ENCODE measurements at regions not wholly inside any gene's neighbourhood (a gene's known extent, or its start where the extent isn't known, plus 50 kb on each side); places are given as distances from the start of the nearest gene placed in this dataset.

GRCh38 chr17:31754239-31754945 is 104.7 kb downstream of the COPRS start:
- TF ChIP-seq AFF4 (CRISPR knock-in tag; IDR thresholded peaks at IDR 0.05; ENCODE audit: borderline replicate concordance), result no peak
- TF ChIP-seq, protein P1, sequence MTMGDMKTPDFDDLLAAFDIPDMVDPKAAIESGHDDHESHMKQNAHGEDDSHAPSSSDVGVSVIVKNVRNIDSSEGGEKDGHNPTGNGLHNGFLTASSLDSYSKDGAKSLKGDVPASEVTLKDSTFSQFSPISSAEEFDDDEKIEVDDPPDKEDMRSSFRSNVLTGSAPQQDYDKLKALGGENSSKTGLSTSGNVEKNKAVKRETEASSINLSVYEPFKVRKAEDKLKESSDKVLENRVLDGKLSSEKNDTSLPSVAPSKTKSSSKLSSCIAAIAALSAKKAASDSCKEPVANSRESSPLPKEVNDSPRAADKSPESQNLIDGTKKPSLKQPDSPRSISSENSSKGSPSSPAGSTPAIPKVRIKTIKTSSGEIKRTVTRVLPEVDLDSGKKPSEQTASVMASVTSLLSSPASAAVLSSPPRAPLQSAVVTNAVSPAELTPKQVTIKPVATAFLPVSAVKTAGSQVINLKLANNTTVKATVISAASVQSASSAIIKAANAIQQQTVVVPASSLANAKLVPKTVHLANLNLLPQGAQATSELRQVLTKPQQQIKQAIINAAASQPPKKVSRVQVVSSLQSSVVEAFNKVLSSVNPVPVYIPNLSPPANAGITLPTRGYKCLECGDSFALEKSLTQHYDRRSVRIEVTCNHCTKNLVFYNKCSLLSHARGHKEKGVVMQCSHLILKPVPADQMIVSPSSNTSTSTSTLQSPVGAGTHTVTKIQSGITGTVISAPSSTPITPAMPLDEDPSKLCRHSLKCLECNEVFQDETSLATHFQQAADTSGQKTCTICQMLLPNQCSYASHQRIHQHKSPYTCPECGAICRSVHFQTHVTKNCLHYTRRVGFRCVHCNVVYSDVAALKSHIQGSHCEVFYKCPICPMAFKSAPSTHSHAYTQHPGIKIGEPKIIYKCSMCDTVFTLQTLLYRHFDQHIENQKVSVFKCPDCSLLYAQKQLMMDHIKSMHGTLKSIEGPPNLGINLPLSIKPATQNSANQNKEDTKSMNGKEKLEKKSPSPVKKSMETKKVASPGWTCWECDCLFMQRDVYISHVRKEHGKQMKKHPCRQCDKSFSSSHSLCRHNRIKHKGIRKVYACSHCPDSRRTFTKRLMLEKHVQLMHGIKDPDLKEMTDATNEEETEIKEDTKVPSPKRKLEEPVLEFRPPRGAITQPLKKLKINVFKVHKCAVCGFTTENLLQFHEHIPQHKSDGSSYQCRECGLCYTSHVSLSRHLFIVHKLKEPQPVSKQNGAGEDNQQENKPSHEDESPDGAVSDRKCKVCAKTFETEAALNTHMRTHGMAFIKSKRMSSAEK (CRISPR knock-in tag; IDR thresholded peaks at IDR 0.05; ENCODE audit: borderline replicate concordance), result no peak
- TF ChIP-seq CTCF (IDR thresholded peaks at IDR 0.05), result no peak

Measured in WTC11 (cell line).